Caco-2 (cell line): ENCODE measurements at regions not wholly inside any gene's neighbourhood (a gene's known extent, or its start where the extent isn't known, plus 50 kb on each side); places are given as distances from the start of the nearest gene placed in this dataset.

ENCODE experiments used
- BruUV-seq: library from RNA; stranded (reverse); fragments of 400-500 nt; replicated peaks from 2 replicates; lab custom pipeline; 2021; lab: Mats Ljungman, UMichigan
- CTCF ChIA-PET: fragments of 300-600 bp; sonication (Branson Sonifier 250); formaldehyde crosslinking; loops from one replicate; lab custom pipeline; 2022; ENCODE audit warnings: antibody characterized with exemption; lab: Charles Lee
- POLR2A ChIA-PET: fragments of 300-600 bp; sonication (Branson Sonifier 250); formaldehyde crosslinking; loops from one replicate; lab custom pipeline; 2022; ENCODE audit warnings: antibody characterized with exemption; lab: Charles Lee
- DNase-seq, 2 experiments: peaks; one replicate each; pipeline versions ENCODE4 v3.0.0 to v3.0.0-alpha.2; 2020 to 2022
- H3K27me3 ChIP-seq: replicated peaks from 2 replicates; pipeline ENCODE4 v1.6.0; 2011; ENCODE audit warnings: low read length; ENCODE audit not compliant: control insufficient read depth, insufficient read depth
- H3K36me3 ChIP-seq: 2 replicates; pipeline ENCODE4 v1.5.1; 2011; ENCODE audit warnings: low read length; ENCODE audit not compliant: control insufficient read depth, insufficient read depth
- H3K4me1 ChIP-seq: fragments of 250-450 bp; sonication (Bioruptor Pico); 2 replicates; pipeline ENCODE4 v1.5.1; 2020; ENCODE audit warnings: mild to moderate bottlenecking
- H3K4me3 ChIP-seq: 2 replicates; pipeline ENCODE4 v1.5.1; 2011; ENCODE audit warnings: low read depth, mild to moderate bottlenecking, control low read depth, low read length
- H3K9me3 ChIP-seq: fragments of 250-450 bp; sonication (Bioruptor Pico); 2 replicates; pipeline ENCODE4 v1.5.1; 2020; ENCODE audit warnings: mild to moderate bottlenecking, moderate library complexity
- H3K27ac Mint-ChIP-seq: one replicate; pipeline ENCODE4 v1.8.0; 2022; ENCODE audit warnings: mixed read lengths; ENCODE audit not compliant: unreplicated experiment
- H3K27me3 Mint-ChIP-seq: one replicate; pipeline ENCODE4 v1.8.0; 2022; ENCODE audit warnings: mixed read lengths; ENCODE audit not compliant: insufficient read depth, unreplicated experiment
- H3K36me3 Mint-ChIP-seq: one replicate; pipeline ENCODE4 v1.8.0; 2022; ENCODE audit warnings: mild to moderate bottlenecking, mixed read lengths; ENCODE audit not compliant: insufficient read depth, unreplicated experiment
- H3K4me1 Mint-ChIP-seq: one replicate; pipeline ENCODE4 v1.8.0; 2022; ENCODE audit warnings: low read depth, mixed read lengths; ENCODE audit not compliant: unreplicated experiment
- H3K4me3 Mint-ChIP-seq: one replicate; pipeline ENCODE4 v1.8.0; 2022; ENCODE audit warnings: mild to moderate bottlenecking, moderate library complexity, mixed read lengths; ENCODE audit not compliant: unreplicated experiment
- H3K9me3 Mint-ChIP-seq: one replicate; pipeline ENCODE4 v1.8.0; 2022; ENCODE audit warnings: mixed read lengths; ENCODE audit not compliant: unreplicated experiment
- CTCF ChIP-seq, 2 experiments: fragments of 200-600 bp in 1 of 2; IDR thresholded peaks; 1 replicate in 1 of 2; 2 replicates in 1 of 2; pipeline versions ENCODE4 v1.5.1 to v1.8.0; 2011 to 2022; ENCODE audit warnings: antibody characterized with exemption in 1 of 2, control low read depth in 1 of 2, inconsistent platforms in 1 of 2, low read depth in 1 of 2, low read length in 1 of 2, mild to moderate bottlenecking in 1 of 2, moderate library complexity in 1 of 2; ENCODE audit not compliant: insufficient read depth in 1 of 2, severe bottlenecking in 1 of 2, unreplicated experiment in 1 of 2
- intact Hi-C: fragments of 100-400 bp; cut with micrococcal nuclease; formaldehyde crosslinking; loops from one replicate; pipeline ENCODE4 v1.10.0; 2022; ENCODE audit not compliant: unreplicated experiment

- TF ChIP-seq CTCF (IDR thresholded peaks at IDR 0.05; ENCODE audit: insufficient read depth in 1 of 2, low read depth in 1 of 2, low read length in 1 of 2, severe bottlenecking in 1 of 2, unreplicated experiment in 1 of 2) = no peak
- Histone ChIP-seq H3K27me3 (no peaks in the 10 kb centered on the region), H3K36me3 (no peaks in the 10 kb centered on the region), H3K9me3 (no peaks in the 10 kb centered on the region), H3K4me1 (no peaks in the 10 kb centered on the region), H3K4me3 (no peak overlapping the region)
- Mint-ChIP-seq H3K4me1 (no peaks in the 10 kb centered on the region), H3K27ac (no peak overlapping the region), H3K4me3 (no peak overlapping the region), H3K27me3 (no peaks in the 10 kb centered on the region), H3K9me3 (no peaks in the 10 kb centered on the region), H3K36me3 (no peaks in the 10 kb centered on the region)
- ChIA-PET CTCF (no interaction called here), POLR2A (no interaction called here)
- no TSS peak for BruUV-seq
- intact Hi-C loops = no loop called here
- DNase-seq = no peak
These were observed 2020.0 kb upstream of the ADGRL3 start for GRCh38 chr4:59180161-59180560.

- Mint-ChIP-seq H3K27me3 (no peaks in the 10 kb centered on the region), H3K4me1 (no peaks in the 10 kb centered on the region), H3K27ac (no peak overlapping the region), H3K9me3 (no peaks in the 10 kb centered on the region), H3K4me3 (no peak overlapping the region), H3K36me3 (no peaks in the 10 kb centered on the region)
- intact Hi-C loops = no loop called here
- H3K4me3 ChIP-seq = no peak overlapping the region
- POLR2A ChIA-PET = no interaction called here
- no peak for TF ChIP-seq CTCF (IDR thresholded peaks at IDR 0.05; ENCODE audit: insufficient read depth in 1 of 2, low read depth in 1 of 2, low read length in 1 of 2, severe bottlenecking in 1 of 2, unreplicated experiment in 1 of 2)
- DNase-seq = no peak
- no peaks in the 10 kb centered on the region for H3K9me3 ChIP-seq
- CTCF ChIA-PET = no interaction called here
- no peaks in the 10 kb centered on the region for H3K27me3 ChIP-seq
- H3K4me1 ChIP-seq = no peaks in the 10 kb centered on the region
- BruUV-seq = no TSS peak
- H3K36me3 ChIP-seq = no peaks in the 10 kb centered on the region
These were observed 2019.2 kb upstream of the ADGRL3 start for GRCh38 chr4:59180969-59181368.

- BruUV-seq = no TSS peak
- no peaks in the 10 kb centered on the region for H3K4me1 Mint-ChIP-seq
These were observed 2004.3 kb upstream of the ADGRL3 start for GRCh38 chr4:59195839-59196238.

More at GRCh38 chr4:59195839-59196238, 2004.3 kb upstream of the ADGRL3 start:
- intact Hi-C loops = no loop called here
- Histone ChIP-seq H3K4me3 (no peak overlapping the region), H3K4me1 (no peaks in the 10 kb centered on the region), H3K27me3 (no peaks in the 10 kb centered on the region), H3K36me3 (no peaks in the 10 kb centered on the region), H3K9me3 (no peaks in the 10 kb centered on the region)
- Mint-ChIP-seq H3K4me3 (no peak overlapping the region), H3K27me3 (no peaks in the 10 kb centered on the region), H3K9me3 (no peaks in the 10 kb centered on the region), H3K27ac (no peak overlapping the region), H3K36me3 (no peaks in the 10 kb centered on the region)
- CTCF ChIA-PET = no interaction called here
- no peak for TF ChIP-seq CTCF (IDR thresholded peaks at IDR 0.05; ENCODE audit: insufficient read depth in 1 of 2, low read depth in 1 of 2, low read length in 1 of 2, severe bottlenecking in 1 of 2, unreplicated experiment in 1 of 2)
- POLR2A ChIA-PET = no interaction called here
- DNase-seq = no peak
